ENCODE measurements at regions not wholly inside any gene's neighbourhood (a gene's known extent, or its start where the extent isn't known, plus 50 kb on each side); places are given as distances from the start of the nearest gene placed in this dataset.
A peak's percentile ranks its signal among the peaks of the same experiment; 100 is the strongest.
"Not testable (repeated sequence)": the region's sequence is repeated elsewhere in the genome, so short reads cannot be mapped to it uniquely, and the experiment has no call there.

DNA sequence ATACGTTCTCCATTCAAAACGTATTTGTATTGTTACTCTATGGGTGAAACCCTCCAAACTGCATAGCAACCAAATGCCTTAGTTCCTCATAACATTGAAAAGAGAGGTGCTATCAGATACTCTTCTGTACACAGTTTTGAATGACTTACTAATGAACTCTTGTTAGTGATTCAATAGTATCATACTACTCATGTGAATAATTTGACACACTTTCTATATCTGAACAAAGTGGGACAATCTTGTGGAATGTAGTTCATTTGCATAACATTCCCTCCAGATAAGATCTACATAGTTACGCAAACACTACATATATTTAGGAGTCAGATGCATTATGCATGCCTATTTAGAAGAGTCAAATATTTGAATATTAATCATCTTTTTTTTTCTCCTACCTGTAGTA is 232.0 kb upstream of the NRXN1 start:
- Mint-ChIP-seq H3K27ac (peak overlapping the region; percentile 31), H3K4me3 (no peak overlapping the region), H3K36me3 (ENCODE audit: low read depth) (no peaks in the 10 kb centered on the region), H3K9me3 (no peaks in the 10 kb centered on the region), H3K4me1 (peaks cover 15% of the 10 kb centered on the region), H3K27me3 (ENCODE audit: insufficient read depth) (no peaks in the 10 kb centered on the region)
- 93% methylated on average over 3 of the region's 3 CpGs; no CpG with 5 or more reads in 1 of the 2 experiments for WGBS, 2 experiments (ENCODE audit: insufficient coverage in 1 of 2, insufficient read length in 1 of 2)
- no peak for DNase-seq
- H3K27ac ChIP-seq (ENCODE audit: low read depth, low read length), result no peak overlapping the region
- H3K27me3 ChIP-seq (ENCODE audit: control insufficient read depth, insufficient read depth, low read length, poor library complexity, severe bottlenecking), result no peaks in the 10 kb centered on the region
- TF ChIP-seq, protein P1, sequence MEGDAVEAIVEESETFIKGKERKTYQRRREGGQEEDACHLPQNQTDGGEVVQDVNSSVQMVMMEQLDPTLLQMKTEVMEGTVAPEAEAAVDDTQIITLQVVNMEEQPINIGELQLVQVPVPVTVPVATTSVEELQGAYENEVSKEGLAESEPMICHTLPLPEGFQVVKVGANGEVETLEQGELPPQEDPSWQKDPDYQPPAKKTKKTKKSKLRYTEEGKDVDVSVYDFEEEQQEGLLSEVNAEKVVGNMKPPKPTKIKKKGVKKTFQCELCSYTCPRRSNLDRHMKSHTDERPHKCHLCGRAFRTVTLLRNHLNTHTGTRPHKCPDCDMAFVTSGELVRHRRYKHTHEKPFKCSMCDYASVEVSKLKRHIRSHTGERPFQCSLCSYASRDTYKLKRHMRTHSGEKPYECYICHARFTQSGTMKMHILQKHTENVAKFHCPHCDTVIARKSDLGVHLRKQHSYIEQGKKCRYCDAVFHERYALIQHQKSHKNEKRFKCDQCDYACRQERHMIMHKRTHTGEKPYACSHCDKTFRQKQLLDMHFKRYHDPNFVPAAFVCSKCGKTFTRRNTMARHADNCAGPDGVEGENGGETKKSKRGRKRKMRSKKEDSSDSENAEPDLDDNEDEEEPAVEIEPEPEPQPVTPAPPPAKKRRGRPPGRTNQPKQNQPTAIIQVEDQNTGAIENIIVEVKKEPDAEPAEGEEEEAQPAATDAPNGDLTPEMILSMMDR (conservative IDR thresholded peaks at IDR 0.05), result no peak
- H3K36me3 ChIP-seq (ENCODE audit: control insufficient read depth, insufficient read depth, low read length), result no peaks in the 10 kb centered on the region
- no peaks in the 10 kb centered on the region for H3K9me3 ChIP-seq (ENCODE audit: control insufficient read depth, low read length)
- peaks cover 4% of the 10 kb centered on the region for H3K4me1 ChIP-seq (ENCODE audit: control insufficient read depth, insufficient read depth, low read length)
- H3K9ac ChIP-seq (ENCODE audit: extremely low read depth, low read length, poor library complexity, severe bottlenecking), result no peak overlapping the region
- no peak overlapping the region for H3K4me3 ChIP-seq (ENCODE audit: low read length)

DNA sequence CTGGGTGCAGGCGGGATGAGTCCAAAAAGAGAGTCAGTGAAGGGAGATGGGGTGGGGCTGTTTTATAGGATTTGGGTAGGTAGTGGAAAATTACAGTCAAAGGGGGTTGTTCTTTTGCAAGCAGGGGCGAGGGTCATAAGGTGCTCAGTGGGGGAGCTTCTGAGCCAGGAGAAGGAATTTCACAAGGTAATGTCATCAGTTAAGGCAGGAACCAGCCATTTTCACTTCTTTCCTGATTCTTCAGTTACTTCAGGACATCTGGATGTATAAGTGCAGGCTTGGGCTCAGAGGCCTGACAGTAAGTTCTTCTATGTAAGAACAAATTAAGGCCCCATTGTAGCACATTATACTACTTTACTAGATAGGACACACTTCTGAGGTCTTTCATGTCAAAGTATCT is 231.2 kb upstream of the NRXN1 start:
- Mint-ChIP-seq H3K27ac (peak overlapping the region; percentile 85), H3K4me1 (peaks cover 15% of the 10 kb centered on the region)
- H3K9ac ChIP-seq (ENCODE audit: extremely low read depth, low read length, poor library complexity, severe bottlenecking); H3K4me1 ChIP-seq (ENCODE audit: control insufficient read depth, insufficient read depth, low read length); H3K9me3 ChIP-seq (ENCODE audit: control insufficient read depth, low read length); H3K4me3 Mint-ChIP-seq; H3K27me3 Mint-ChIP-seq (ENCODE audit: insufficient read depth); H3K36me3 ChIP-seq (ENCODE audit: control insufficient read depth, insufficient read depth, low read length); H3K4me3 ChIP-seq (ENCODE audit: low read length); H3K27ac ChIP-seq (ENCODE audit: low read depth, low read length); H3K9me3 Mint-ChIP-seq; H3K27me3 ChIP-seq (ENCODE audit: control insufficient read depth, insufficient read depth, low read length, poor library complexity, severe bottlenecking); H3K36me3 Mint-ChIP-seq (ENCODE audit: low read depth): not testable (repeated sequence)
- 44 to 74% methylated on average over 2 of the region's 2 CpGs for WGBS, 2 experiments (ENCODE audit: insufficient coverage in 1 of 2, insufficient read length in 1 of 2)
- DNase-seq, result peak; percentile 65

DNA sequence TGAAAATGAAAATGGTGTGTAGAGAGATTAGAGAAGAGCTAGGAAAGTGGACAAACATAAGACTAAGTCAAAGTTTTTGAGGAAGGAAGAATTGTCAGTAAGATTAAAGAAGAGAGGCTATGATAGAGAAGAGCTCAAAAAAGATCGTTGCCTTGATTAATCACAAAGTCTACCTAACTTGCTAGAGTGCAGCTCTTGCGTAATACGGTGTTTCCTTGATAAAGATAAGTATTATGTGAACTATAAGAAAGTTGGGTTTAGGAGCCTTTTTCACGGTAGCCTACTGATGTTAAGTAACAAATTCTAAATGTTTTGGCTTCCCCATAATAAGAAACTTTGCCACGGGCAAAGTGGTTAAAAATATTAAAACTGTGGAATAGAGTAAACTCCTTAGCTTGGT is 226.4 kb upstream of the NRXN1 start:
- H3K4me1 Mint-ChIP-seq, result peaks cover 7% of the 10 kb centered on the region
- Histone ChIP-seq H3K36me3 (ENCODE audit: control insufficient read depth, insufficient read depth, low read length) (no peaks in the 10 kb centered on the region), H3K9me3 (ENCODE audit: control insufficient read depth, low read length) (no peaks in the 10 kb centered on the region), H3K4me1 (ENCODE audit: control insufficient read depth, insufficient read depth, low read length) (no peaks in the 10 kb centered on the region), H3K9ac (ENCODE audit: extremely low read depth, low read length, poor library complexity, severe bottlenecking) (no peak overlapping the region), H3K4me3 (ENCODE audit: low read length) (no peak overlapping the region), H3K27ac (ENCODE audit: low read depth, low read length) (no peak overlapping the region), H3K27me3 (ENCODE audit: control insufficient read depth, insufficient read depth, low read length, poor library complexity, severe bottlenecking) (no peaks in the 10 kb centered on the region)
- H3K9me3 Mint-ChIP-seq, result no peaks in the 10 kb centered on the region
- TF ChIP-seq, protein P1 (conservative IDR thresholded peaks at IDR 0.05), result no peak
- H3K36me3 Mint-ChIP-seq (ENCODE audit: low read depth), result no peaks in the 10 kb centered on the region
- 94 to 100% methylated on average over 3 to 5 of the region's 5 CpGs for WGBS, 2 experiments (ENCODE audit: insufficient coverage in 1 of 2, insufficient read length in 1 of 2)
- H3K27ac Mint-ChIP-seq, result no peak overlapping the region
- no peak overlapping the region for H3K4me3 Mint-ChIP-seq
- H3K27me3 Mint-ChIP-seq (ENCODE audit: insufficient read depth), result no peaks in the 10 kb centered on the region
- DNase-seq, result no peak

DNA sequence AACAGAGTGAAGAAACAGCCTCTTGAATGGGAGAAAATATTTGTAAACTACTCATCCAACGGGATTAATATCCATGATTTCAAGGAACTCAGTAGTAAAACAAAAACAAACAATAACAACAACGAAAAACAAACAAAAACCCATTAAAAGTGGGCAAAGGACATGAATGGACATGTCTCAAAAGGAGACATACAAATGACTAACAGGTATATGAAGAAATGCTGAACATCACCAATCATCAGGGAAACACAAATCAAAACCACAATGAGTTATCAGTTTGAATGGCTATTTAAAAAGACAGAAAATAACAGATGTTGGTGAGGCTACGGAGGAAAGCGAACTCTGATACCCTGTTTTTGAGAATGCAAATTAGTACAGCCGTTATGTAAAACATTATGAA is 224.8 kb upstream of the NRXN1 start:
- Mint-ChIP-seq H3K36me3 (ENCODE audit: low read depth) (no peaks in the 10 kb centered on the region), H3K27ac (no peak overlapping the region), H3K27me3 (ENCODE audit: insufficient read depth) (no peaks in the 10 kb centered on the region), H3K9me3 (no peaks in the 10 kb centered on the region), H3K4me1 (no peaks in the 10 kb centered on the region), H3K4me3 (no peak overlapping the region)
- no peak for DNase-seq
- H3K36me3 ChIP-seq (ENCODE audit: control insufficient read depth, insufficient read depth, low read length), result no peaks in the 10 kb centered on the region
- no peaks in the 10 kb centered on the region for H3K4me1 ChIP-seq (ENCODE audit: control insufficient read depth, insufficient read depth, low read length)
- 89 to 100% methylated on average over 1 to 5 of the region's 5 CpGs for WGBS, 2 experiments (ENCODE audit: insufficient coverage in 1 of 2, insufficient read length in 1 of 2)
- H3K9me3 ChIP-seq (ENCODE audit: control insufficient read depth, low read length), result no peaks in the 10 kb centered on the region
- no peak overlapping the region for H3K9ac ChIP-seq (ENCODE audit: extremely low read depth, low read length, poor library complexity, severe bottlenecking)
- no peak overlapping the region for H3K4me3 ChIP-seq (ENCODE audit: low read length)
- H3K27me3 ChIP-seq (ENCODE audit: control insufficient read depth, insufficient read depth, low read length, poor library complexity, severe bottlenecking), result no peaks in the 10 kb centered on the region
- no peak overlapping the region for H3K27ac ChIP-seq (ENCODE audit: low read depth, low read length)
- TF ChIP-seq, protein P1 (conservative IDR thresholded peaks at IDR 0.05), result no peak
